ENCODE measurements at regions not wholly inside any gene's neighbourhood (a gene's known extent, or its start where the extent isn't known, plus 50 kb on each side); places are given as distances from the start of the nearest gene placed in this dataset.

GRCh38 chr13:109454167-109454917 is 332.0 kb downstream of the IRS2 start:
- Histone ChIP-seq H3K36me3 (replicated peaks in 1 of 2; ENCODE audit: control insufficient read depth in 1 of 2, insufficient read depth in 2 of 2, low read length in 2 of 2) (no peaks in the 10 kb centered on the region), H2AFZ (ENCODE audit: insufficient read depth, low read depth, low read length, poor library complexity, severe bottlenecking) (no peak overlapping the region), H4K20me1 (ENCODE audit: insufficient read depth, low read length) (no peaks in the 10 kb centered on the region), H3K27ac (ENCODE audit: low read depth in 1 of 2, low read length in 2 of 2) (no peak overlapping the region), H3K79me2 (ENCODE audit: insufficient read depth, low read length) (no peaks in the 10 kb centered on the region), H3K27me3 (ENCODE audit: control insufficient read depth in 2 of 2, insufficient read depth in 2 of 2, low read length in 2 of 2) (no peaks in the 10 kb centered on the region), H3K9me3 (replicated peaks in 1 of 2; ENCODE audit: control insufficient read depth in 1 of 2, insufficient read depth in 1 of 2, low read length in 2 of 2) (peaks cover 5 to 6% of the 10 kb centered on the region in 2 donors), H3K9ac (ENCODE audit: insufficient read depth, low read length, poor library complexity, severe bottlenecking) (no peak overlapping the region), H3K4me3 (replicated peaks in 1 of 3; ENCODE audit: low read depth in 2 of 3, low read length in 3 of 3) (no peak overlapping the region), H3K4me1 (ENCODE audit: control insufficient read depth in 1 of 2, insufficient read depth in 2 of 2, low read length in 2 of 2) (no peaks in the 10 kb centered on the region), H3K4me2 (replicated peaks; ENCODE audit: extremely low read depth, low read length, poor library complexity, severe bottlenecking) (no peak overlapping the region)
- Mint-ChIP-seq H3K27ac (no peak overlapping the region), H3K36me3 (no peaks in the 10 kb centered on the region), H3K4me1 (no peaks in the 10 kb centered on the region), H3K4me3 (no peak overlapping the region), H3K9me3 (peaks cover 5 to 10% (median 8%) of the 10 kb centered on the region in 7 donors), H3K27me3 (ENCODE audit: low read depth in 3 of 3) (peaks cover 0 to 5% (median 3%) of the 10 kb centered on the region in 3 donors)
- WGBS (ENCODE audit: insufficient coverage), result 86% methylated on average over 1 of the region's 4 CpGs
- intact Hi-C loops (cut with micrococcal nuclease), result no loop called here
- no peak for DNase-seq
- TF ChIP-seq CTCF (IDR thresholded peaks at IDR 0.05), result no peak

GRCh38 chr13:109451726-109452125 is 334.7 kb downstream of the IRS2 start:
- no peak overlapping the region for H3K4me3 Mint-ChIP-seq
- Histone ChIP-seq H3K27ac (ENCODE audit: low read depth in 1 of 2, low read length in 2 of 2) (no peak overlapping the region), H3K4me1 (ENCODE audit: control insufficient read depth in 1 of 2, insufficient read depth in 2 of 2, low read length in 2 of 2) (no peaks in the 10 kb centered on the region), H3K9me3 (replicated peaks in 1 of 2; ENCODE audit: control insufficient read depth in 1 of 2, insufficient read depth in 1 of 2, low read length in 2 of 2) (peaks cover 5 to 6% of the 10 kb centered on the region in 2 donors), H3K4me3 (replicated peaks in 1 of 3; ENCODE audit: low read depth in 2 of 3, low read length in 3 of 3) (no peak overlapping the region), H3K36me3 (replicated peaks in 1 of 2; ENCODE audit: control insufficient read depth in 1 of 2, insufficient read depth in 2 of 2, low read length in 2 of 2) (no peaks in the 10 kb centered on the region), H2AFZ (ENCODE audit: insufficient read depth, low read depth, low read length, poor library complexity, severe bottlenecking) (no peak overlapping the region), H4K20me1 (ENCODE audit: insufficient read depth, low read length) (no peaks in the 10 kb centered on the region), H3K4me2 (replicated peaks; ENCODE audit: extremely low read depth, low read length, poor library complexity, severe bottlenecking) (no peak overlapping the region), H3K9ac (ENCODE audit: insufficient read depth, low read length, poor library complexity, severe bottlenecking) (no peak overlapping the region), H3K27me3 (ENCODE audit: control insufficient read depth in 2 of 2, insufficient read depth in 2 of 2, low read length in 2 of 2) (no peaks in the 10 kb centered on the region), H3K79me2 (ENCODE audit: insufficient read depth, low read length) (no peaks in the 10 kb centered on the region)
- peaks cover 5 to 14% (median 8%) of the 10 kb centered on the region in 7 donors for H3K9me3 Mint-ChIP-seq
- H3K36me3 Mint-ChIP-seq, result no peaks in the 10 kb centered on the region
- peaks cover 0 to 5% (median 0%) of the 10 kb centered on the region in 3 donors for H3K27me3 Mint-ChIP-seq (ENCODE audit: low read depth in 3 of 3)
- no peak for TF ChIP-seq CTCF (IDR thresholded peaks at IDR 0.05)
- no peak overlapping the region for H3K27ac Mint-ChIP-seq
- no peak for DNase-seq
- intact Hi-C loops (cut with micrococcal nuclease), result no loop called here
- WGBS (ENCODE audit: insufficient coverage), result 100% methylated on average over 2 of the region's 2 CpGs
- peaks cover 4% of the 10 kb centered on the region for H3K4me1 Mint-ChIP-seq

Measured in CD14-positive monocyte (primary cell).